Psoas muscle (tissue), 7 donors: ENCODE measurements at regions not wholly inside any gene's neighbourhood (a gene's known extent, or its start where the extent isn't known, plus 50 kb on each side); places are given as distances from the start of the nearest gene placed in this dataset.

Experiments
- ATAC-seq, 4 donors: fragments of 200-7000 bp; cut with Tn5 transposase; one replicate each; pipeline ENCODE4 v1.9.1; 2020; ENCODE audit warnings: moderate library complexity in 3 of 4, mild to moderate bottlenecking in 2 of 4
- DNase-seq, 2 donors: peaks; one replicate each; pipeline ENCODE4 v3.0.0-alpha.2; 2020
- H3K27ac ChIP-seq: fragments of 200-600 bp; one replicate; pipeline ENCODE4 v1.8.0; 2022
- H3K27me3 ChIP-seq, 3 donors: fragments of 200-600 bp in 1 of 3; one replicate each; pipeline versions ENCODE4 v1.6.1 to v1.8.0; 2013 to 2022; ENCODE audit warnings: low read length in 2 of 3, mild to moderate bottlenecking in 2 of 3, moderate library complexity in 1 of 3; ENCODE audit not compliant: insufficient read depth in 3 of 3
- H3K36me3 ChIP-seq, 2 donors: fragments of 200-600 bp in 1 of 2; one replicate each; pipeline versions ENCODE4 v1.6.1 to v1.8.0; 2013 to 2022; ENCODE audit warnings: low read depth in 1 of 2, mild to moderate bottlenecking in 1 of 2, moderate library complexity in 1 of 2; ENCODE audit not compliant: insufficient read depth in 1 of 2
- H3K4me1 ChIP-seq: fragments of 200-600 bp; one replicate; pipeline ENCODE4 v1.8.0; 2022
- H3K4me3 ChIP-seq: fragments of 200-600 bp; one replicate; pipeline ENCODE4 v1.8.0; 2022; ENCODE audit warnings: mild to moderate bottlenecking
- H3K9me3 ChIP-seq: fragments of 200-600 bp; one replicate; pipeline ENCODE4 v1.8.0; 2022
- CTCF ChIP-seq: fragments of 200-600 bp; IDR thresholded peaks from one replicate; pipeline ENCODE4 v1.8.0; 2022; ENCODE audit warnings: antibody characterized with exemption
- WGBS, 3 donors: extraction: QIAGEN DNeasy Blood & Tissue Kit; methylation state at CpG; one replicate each; pipeline versions ENCODE4 v1.1.6 to v1.1.7; 2013; 5-methylcytosine and 5-hydroxymethylcytosine counted together
- intact Hi-C, 2 donors: fragments of 100-400 bp; cut with DNase I; formaldehyde crosslinking; loops; one replicate each; pipeline versions ENCODE4 v1.11.0 to v1.14.2; 2022
- donor health status: healthy with polysubstance abuse.
- donor health status: DM: no; HTN: no; CAD: no; lungs with moderate emphysema.
- donor health status: Bipolar disorder and iron deficiency.
- donor health status: healthy.
- donor health status: DM: yes; HTN: yes; CAD: no.
- donor health status: DM: no; HTN: no; CAD: no.
- donor health status: DM: yes; HTN: yes; CAD: no.

- ATAC-seq (no peak), DNase-seq (no peak)
- intact Hi-C loops, result no loop called here
- H3K4me3 ChIP-seq, result no peak overlapping the region
- no peaks in the 10 kb centered on the region for H3K4me1 ChIP-seq
- 56 to 62% (median 60%) methylated on average over 8 of the region's 8 CpGs for WGBS, 3 donors
- no peaks in the 10 kb centered on the region for H3K27me3 ChIP-seq
- H3K36me3 ChIP-seq, result no peaks in the 10 kb centered on the region
- H3K27ac ChIP-seq, result no peak overlapping the region
- TF ChIP-seq CTCF, result no peak
- H3K9me3 ChIP-seq, result no peaks in the 10 kb centered on the region
These were observed 82.8 kb upstream of the PLEKHG7 start for GRCh38 chr12:92619730-92620684.

- no peak for TF ChIP-seq CTCF
- Histone ChIP-seq H3K4me3 (no peak overlapping the region), H3K27ac (no peak overlapping the region), H3K27me3 (no peaks in the 10 kb centered on the region), H3K4me1 (no peaks in the 10 kb centered on the region), H3K36me3 (no peaks in the 10 kb centered on the region), H3K9me3 (no peaks in the 10 kb centered on the region)
- DNase-seq, result no peak
- WGBS, 3 donors, result 88 to 93% (median 92%) methylated on average over 2 of the region's 2 CpGs
- intact Hi-C loops, result no loop called here
- no peak for ATAC-seq
These were observed 83.8 kb upstream of the PLEKHG7 start for GRCh38 chr12:92619026-92619425.

DNA sequence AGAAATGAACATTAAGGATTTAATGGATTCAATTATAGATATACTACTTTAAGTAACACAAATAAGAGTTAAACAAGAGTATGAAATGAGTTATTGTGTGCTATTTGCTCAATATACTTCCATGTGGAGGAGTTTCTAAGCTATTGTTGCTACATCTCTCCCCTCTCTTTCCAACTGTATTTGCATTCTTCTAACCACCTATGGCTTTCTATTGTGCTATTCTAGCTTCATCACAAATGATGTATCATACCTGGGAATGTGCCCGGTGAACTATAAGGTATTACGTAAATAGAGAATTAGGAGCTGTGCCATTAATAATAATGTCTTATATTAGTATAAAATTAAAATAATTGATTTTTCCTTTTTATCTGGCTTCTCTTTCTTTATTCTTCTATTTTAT is 87.1 kb upstream of the PLEKHG7 start:
- no peaks in the 10 kb centered on the region for H3K4me1 ChIP-seq
- no peak for DNase-seq
- 92 to 99% (median 97%) methylated on average over 2 of the region's 2 CpGs for WGBS, 3 donors
- H3K36me3 ChIP-seq, result no peaks in the 10 kb centered on the region
- no peaks in the 10 kb centered on the region for H3K9me3 ChIP-seq
- H3K27me3 ChIP-seq, result no peaks in the 10 kb centered on the region
- no peak for TF ChIP-seq CTCF
- intact Hi-C loops, result no loop called here
- no peak overlapping the region for H3K27ac ChIP-seq
- ATAC-seq, result no peak
- H3K4me3 ChIP-seq, result no peak overlapping the region

DNA sequence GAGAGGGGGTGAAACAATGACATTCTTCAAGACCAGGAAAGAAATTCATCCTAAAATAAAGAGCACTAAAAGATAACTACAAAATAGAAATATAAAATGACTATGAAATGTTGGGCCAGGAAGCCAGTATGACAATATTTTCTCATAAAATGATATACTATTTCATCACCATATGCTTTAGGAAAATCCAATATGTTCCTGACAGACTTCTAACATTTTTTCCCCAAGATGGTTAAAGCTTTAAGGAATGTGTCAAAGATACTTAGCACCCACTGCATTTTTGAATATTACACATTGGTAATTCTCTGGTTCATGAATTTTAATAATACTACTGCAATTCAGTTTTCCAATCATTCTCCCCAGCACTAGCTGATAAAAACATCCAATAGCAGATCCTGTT is 87.7 kb upstream of the PLEKHG7 start:
- intact Hi-C loops, result no loop called here
- H3K9me3 ChIP-seq, result no peaks in the 10 kb centered on the region
- H3K4me1 ChIP-seq, result no peaks in the 10 kb centered on the region
- H3K36me3 ChIP-seq, result no peaks in the 10 kb centered on the region
- no peak for TF ChIP-seq CTCF
- no peak overlapping the region for H3K4me3 ChIP-seq
- no peak overlapping the region for H3K27ac ChIP-seq
- no peaks in the 10 kb centered on the region for H3K27me3 ChIP-seq
- no peak for ATAC-seq
- no peak for DNase-seq

- TF ChIP-seq CTCF, result no peak
- H3K4me1 ChIP-seq, result no peaks in the 10 kb centered on the region
- no peaks in the 10 kb centered on the region for H3K27me3 ChIP-seq
- 83 to 92% (median 87%) methylated on average over 4 of the region's 4 CpGs for WGBS, 3 donors
- no peak overlapping the region for H3K27ac ChIP-seq
- no peaks in the 10 kb centered on the region for H3K9me3 ChIP-seq
- no peaks in the 10 kb centered on the region for H3K36me3 ChIP-seq
- intact Hi-C loops, result no loop called here
- no peak for ATAC-seq
- no peak overlapping the region for H3K4me3 ChIP-seq
- DNase-seq, result no peak
These were observed 88.3 kb upstream of the PLEKHG7 start for GRCh38 chr12:92614502-92614901.
